OCI-LY1 (cell line): ENCODE measurements at regions not wholly inside any gene's neighbourhood (a gene's known extent, or its start where the extent isn't known, plus 50 kb on each side); places are given as distances from the start of the nearest gene placed in this dataset.

ENCODE experiments used
- H2AFZ ChIP-seq: fragments of 200-600 bp; sonication (generic), shearing (Covaris generic); 2 replicates; pipeline ENCODE4 v1.6.0; 2014; ENCODE audit warnings: antibody characterized with exemption, mild to moderate bottlenecking, low read length
- H3F3A ChIP-seq: fragments of 200-600 bp; sonication (generic), shearing (Covaris generic); 2 replicates; pipeline ENCODE4 v1.6.0; 2014; ENCODE audit warnings: mild to moderate bottlenecking, antibody characterized with exemption, low read length, moderate library complexity; ENCODE audit not compliant: insufficient read depth
- H3K27ac ChIP-seq: fragments of 200-600 bp; sonication (generic); 2 replicates; pipeline ENCODE4 v1.5.1; 2014; ENCODE audit warnings: low read length, mixed run types, mild to moderate bottlenecking, low read depth; ENCODE audit not compliant: poor library complexity, severe bottlenecking
- H3K27me3 ChIP-seq: fragments of 200-600 bp; sonication (generic); 2 replicates; pipeline ENCODE4 v1.6.0; 2014; ENCODE audit warnings: antibody characterized with exemption, mild to moderate bottlenecking, low read length, moderate library complexity; ENCODE audit not compliant: insufficient read depth
- H3K36me3 ChIP-seq: fragments of 200-600 bp; sonication (generic); 2 replicates; pipeline ENCODE4 v1.6.1; 2014; ENCODE audit warnings: mild to moderate bottlenecking, antibody characterized with exemption, low read length, moderate library complexity, mixed read lengths; ENCODE audit not compliant: insufficient read depth
- H3K4me1 ChIP-seq: fragments of 200-600 bp; sonication (generic); 2 replicates; pipeline ENCODE4 v1.5.1; 2014; ENCODE audit warnings: mild to moderate bottlenecking, low read length, moderate library complexity; ENCODE audit not compliant: insufficient read depth, severe bottlenecking
- H3K4me2 ChIP-seq: fragments of 200-600 bp; sonication (generic), shearing (Covaris generic); 2 replicates; pipeline ENCODE4 v1.6.1; 2014; ENCODE audit warnings: low read length
- H3K4me3 ChIP-seq: fragments of 200-600 bp; sonication (generic); 2 replicates; pipeline ENCODE4 v1.5.1; 2014; ENCODE audit warnings: low read length, low read depth, mild to moderate bottlenecking, mixed read lengths; ENCODE audit not compliant: poor library complexity, severe bottlenecking
- H3K79me2 ChIP-seq: fragments of 200-600 bp; shearing (Covaris generic); 2 replicates; pipeline ENCODE4 v1.6.1; 2016; ENCODE audit warnings: mixed run types, low read length, mixed read lengths; ENCODE audit not compliant: insufficient read depth
- H3K9ac ChIP-seq: fragments of 200-600 bp; sonication (generic), shearing (Covaris generic); 2 replicates; pipeline ENCODE4 v1.6.1; 2014; ENCODE audit warnings: mild to moderate bottlenecking, low read length, mixed read lengths
- H3K9me2 ChIP-seq: fragments of 200-600 bp; sonication (generic), shearing (Covaris generic); 2 replicates; pipeline ENCODE4 v1.6.1; 2014; ENCODE audit warnings: low read depth, mild to moderate bottlenecking, low read length, mixed read lengths
- H3K9me3 ChIP-seq: fragments of 200-600 bp; shearing (Covaris generic); 2 replicates; pipeline ENCODE4 v1.6.1; 2014; ENCODE audit warnings: low read length, mixed read lengths
- H4K20me1 ChIP-seq: fragments of 200-600 bp; sonication (generic), shearing (Covaris generic); 2 replicates; pipeline ENCODE4 v1.6.0; 2016; ENCODE audit warnings: mild to moderate bottlenecking, low read length; ENCODE audit not compliant: insufficient read depth
- CTCF ChIP-seq: fragments of 200-600 bp; sonication (generic), shearing (Covaris generic); IDR thresholded peaks from 2 replicates; pipeline ENCODE4 v1.5.1; 2017; ENCODE audit warnings: mild to moderate bottlenecking, antibody characterized with exemption, low read length, moderate library complexity, mixed read lengths
- EZH2 ChIP-seq: fragments of 200-600 bp; sonication (generic), shearing (Covaris generic); IDR thresholded peaks from 2 replicates; pipeline ENCODE4 v1.8.0; 2017; ENCODE audit warnings: borderline replicate concordance, mixed run types, mild to moderate bottlenecking, antibody characterized with exemption, low read length, moderate library complexity, mixed read lengths

- H3K27me3 ChIP-seq = no peaks in the 10 kb centered on the region
- no peak overlapping the region for H3K9ac ChIP-seq
- no peak for TF ChIP-seq EZH2
- TF ChIP-seq CTCF = no peak
- H3F3A ChIP-seq = no peaks in the 10 kb centered on the region
- H3K4me1 ChIP-seq = no peaks in the 10 kb centered on the region
- no peak overlapping the region for H2AFZ ChIP-seq
- H3K36me3 ChIP-seq = no peaks in the 10 kb centered on the region
- no peaks in the 10 kb centered on the region for H3K79me2 ChIP-seq
- H3K4me2 ChIP-seq = no peak overlapping the region
- no peaks in the 10 kb centered on the region for H4K20me1 ChIP-seq
- no peak overlapping the region for H3K4me3 ChIP-seq
- no peak overlapping the region for H3K27ac ChIP-seq
- no peaks in the 10 kb centered on the region for H3K9me2 ChIP-seq
- no peaks in the 10 kb centered on the region for H3K9me3 ChIP-seq
These were observed 536.8 kb upstream of the DPP6 start for GRCh38 chr7:153515359-153515758.

GRCh38 chr7:153518201-153518984, 533.8 kb upstream of the DPP6 start:
- H3K9me3 ChIP-seq = no peaks in the 10 kb centered on the region

GRCh38 chr7:153521370-153521769, 530.8 kb upstream of the DPP6 start:
- Histone ChIP-seq H3K4me2 (no peak overlapping the region), H3K27ac (no peak overlapping the region), H3K79me2 (no peaks in the 10 kb centered on the region), H3K4me1 (no peaks in the 10 kb centered on the region), H3K36me3 (no peaks in the 10 kb centered on the region), H2AFZ (no peak overlapping the region), H3K4me3 (no peak overlapping the region), H3K27me3 (0 out of 2 replicates have a peak, but pooled peaks cover 6% of the 10 kb centered on the region), H4K20me1 (no peaks in the 10 kb centered on the region), H3F3A (no peaks in the 10 kb centered on the region), H3K9me3 (no peaks in the 10 kb centered on the region), H3K9me2 (no peaks in the 10 kb centered on the region), H3K9ac (no peak overlapping the region)
- TF ChIP-seq CTCF (no peak), EZH2 (no peak)

More at GRCh38 chr7:153518201-153518984, 533.8 kb upstream of the DPP6 start:
- Histone ChIP-seq H3K27ac (no peak overlapping the region), H3K4me3 (no peak overlapping the region), H3K4me1 (no peaks in the 10 kb centered on the region), H3K9me2 (no peaks in the 10 kb centered on the region), H4K20me1 (no peaks in the 10 kb centered on the region), H3F3A (no peaks in the 10 kb centered on the region), H3K79me2 (no peaks in the 10 kb centered on the region), H3K4me2 (no peak overlapping the region), H3K27me3 (no peaks in the 10 kb centered on the region), H3K36me3 (no peaks in the 10 kb centered on the region), H2AFZ (no peak overlapping the region), H3K9ac (no peak overlapping the region)
- TF ChIP-seq CTCF (no peak), EZH2 (no peak)
